AG09309 (cell line): ENCODE measurements at regions not wholly inside any gene's neighbourhood (a gene's known extent, or its start where the extent isn't known, plus 50 kb on each side); places are given as distances from the start of the nearest gene placed in this dataset.

Experiments used
- DNase-seq: peaks from one replicate; pipeline ENCODE4 v3.0.0-alpha.2; 2010; ENCODE audit warnings: low read depth
- H3K4me3 ChIP-seq: 2 replicates; pipeline ENCODE4 v1.5.1; 2011; ENCODE audit warnings: mild to moderate bottlenecking, low read depth, low read length, moderate library complexity; ENCODE audit not compliant: control insufficient read depth
- CTCF ChIP-seq: IDR thresholded peaks from 2 replicates; pipeline ENCODE4 v1.5.1; 2011; ENCODE audit warnings: mild to moderate bottlenecking, low read depth, low read length, inconsistent platforms; ENCODE audit not compliant: insufficient read depth, control insufficient read depth; ENCODE audit errors: missing control alignments

- no peak for TF ChIP-seq CTCF
- H3K4me3 ChIP-seq: no peak overlapping the region
- DNase-seq: no peak
Measured at GRCh38 chr2:88345842-88346241, 106.7 kb downstream of the FOXI3 start.

DNA sequence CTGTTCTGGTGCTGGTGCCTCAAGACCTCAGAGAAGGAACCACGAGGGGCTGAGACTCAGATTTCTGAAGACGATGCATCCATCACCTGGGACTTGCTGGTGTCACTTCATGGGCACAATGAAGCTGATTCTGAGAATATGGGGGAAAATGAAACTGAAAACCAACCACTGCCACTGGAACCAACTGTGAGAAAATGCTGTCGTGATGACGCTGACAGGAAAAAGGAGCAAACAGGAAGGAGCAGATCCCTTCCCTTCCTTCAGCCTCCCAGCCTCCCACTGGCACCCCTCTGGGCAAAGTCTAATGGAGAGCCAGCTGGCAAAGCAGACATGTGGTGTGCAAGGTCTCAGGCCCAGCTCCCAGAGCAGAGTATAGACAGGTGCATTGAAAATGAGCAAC lies 109.7 kb downstream of the FOXI3 start:
- DNase-seq: no peak
- TF ChIP-seq CTCF: no peak

GRCh38 chr2:88334418-88334817 lies 118.1 kb downstream of the FOXI3 start:
- no peak for TF ChIP-seq CTCF
- DNase-seq: no peak
- H3K4me3 ChIP-seq: no peak overlapping the region

More for the DNA sequence above, 109.7 kb downstream of the FOXI3 start:
- H3K4me3 ChIP-seq: no peak overlapping the region

DNA sequence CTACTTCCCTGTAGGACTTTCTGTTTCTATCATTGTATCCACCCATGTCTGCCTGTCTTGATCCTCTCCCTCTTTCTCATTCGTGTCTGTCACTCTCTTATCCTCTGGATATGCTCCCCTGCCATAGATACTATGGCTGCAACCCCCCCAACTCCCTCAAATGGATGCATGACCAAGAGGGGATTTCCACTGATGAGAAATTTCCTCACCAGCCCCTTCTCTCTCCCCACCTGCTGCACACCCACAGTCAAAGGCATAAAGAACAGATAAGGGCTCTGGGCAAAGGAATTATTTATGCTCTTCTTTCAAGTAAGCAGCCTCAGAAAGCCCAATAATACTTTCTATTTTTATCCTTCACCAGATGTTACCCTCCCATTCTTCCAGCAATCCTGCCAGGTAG lies 121.3 kb downstream of the FOXI3 start:
- DNase-seq: no peak
- H3K4me3 ChIP-seq: no peak overlapping the region
- TF ChIP-seq CTCF: no peak

DNA sequence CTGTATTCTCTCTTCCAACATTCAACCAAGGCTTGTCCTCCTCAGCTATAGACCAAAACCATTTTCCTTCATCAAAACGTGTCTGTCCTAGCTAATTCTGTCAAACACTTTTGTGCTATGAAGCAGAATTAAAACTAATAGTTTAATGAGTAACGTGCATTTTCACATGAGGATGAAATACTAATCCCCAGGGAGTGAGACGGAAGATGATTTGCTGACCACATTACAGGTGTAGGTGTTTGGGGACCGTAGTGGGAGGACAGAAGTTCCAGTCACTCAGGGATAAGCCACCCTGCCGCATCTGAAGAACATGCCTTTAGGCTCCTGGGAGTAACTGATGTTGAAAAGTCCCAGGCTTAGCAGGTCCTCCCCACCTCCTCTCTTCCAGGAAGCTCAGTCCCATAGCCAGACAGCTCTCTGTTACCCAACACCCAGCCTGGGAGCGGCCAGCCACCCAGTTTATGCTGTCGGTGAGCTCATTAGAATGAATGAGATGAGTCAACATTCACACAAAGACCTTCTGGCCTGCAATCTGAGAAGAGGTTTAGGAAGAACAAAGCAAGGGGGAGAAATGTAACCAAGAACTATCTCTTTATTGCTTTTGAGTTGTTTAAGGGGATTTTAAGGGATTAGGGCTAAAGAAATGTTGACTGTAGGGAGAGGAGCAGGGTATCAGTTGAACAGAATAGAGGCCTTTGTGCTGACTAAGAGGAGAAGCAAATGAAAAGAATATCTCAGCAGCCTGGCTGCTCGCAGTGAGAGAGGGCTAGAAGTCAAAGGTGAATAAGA lies 122.5 kb downstream of the FOXI3 start:
- peak; percentile 2 for DNase-seq
- no peak for TF ChIP-seq CTCF
- no peak overlapping the region for H3K4me3 ChIP-seq

DNA sequence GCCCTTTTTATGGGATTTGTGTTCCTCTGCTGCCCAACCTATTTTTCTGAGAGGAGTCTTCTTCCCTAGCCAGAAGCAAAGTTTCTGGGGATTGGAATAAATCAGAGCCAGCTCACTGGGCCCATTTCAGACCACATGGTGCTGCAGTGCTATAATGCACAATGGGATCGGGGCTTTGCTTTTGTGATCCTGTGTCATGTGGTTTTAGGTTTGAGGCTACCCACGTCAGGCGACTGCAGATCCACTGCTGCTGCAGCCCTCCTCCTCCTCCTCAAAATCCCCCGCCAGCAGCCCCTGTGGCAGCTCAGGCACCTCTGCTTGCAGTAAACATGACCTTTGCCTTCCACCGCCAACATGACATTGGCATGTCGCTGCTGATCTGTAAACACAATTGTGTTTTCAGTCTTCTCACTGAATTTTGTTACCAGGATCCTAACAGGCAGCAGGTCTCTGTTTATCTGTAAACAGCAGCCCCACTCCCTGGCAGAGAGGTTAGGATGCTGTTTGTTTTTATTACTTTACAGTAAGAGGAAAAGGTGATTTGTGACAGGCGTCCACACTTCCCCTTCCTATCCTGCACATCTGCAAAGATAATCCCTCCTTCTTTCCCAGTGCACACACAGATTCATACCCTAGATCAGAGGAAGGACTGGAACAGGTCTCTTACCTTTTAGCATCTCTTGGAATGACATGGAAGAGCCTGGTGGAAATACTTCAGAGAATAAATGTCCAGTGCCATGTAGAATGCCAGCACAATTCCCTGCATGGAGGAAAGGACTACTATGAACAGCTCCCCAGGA lies 130.8 kb downstream of the FOXI3 start:
- no peak overlapping the region for H3K4me3 ChIP-seq
- TF ChIP-seq CTCF: no peak
- no peak for DNase-seq
